Activated CD4-positive, alpha-beta T cell treated with anti-CD3 and anti-CD28 coated beads for 36 hours (primary cell): ENCODE measurements at regions not wholly inside any gene's neighbourhood (a gene's known extent, or its start where the extent isn't known, plus 50 kb on each side); places are given as distances from the start of the nearest gene placed in this dataset.

Experiments
- ATAC-seq: fragments of 200-7000 bp; cut with Tn5 transposase; one replicate; pipeline ENCODE4 v1.10.0; 2021; ENCODE audit warnings: mild to moderate bottlenecking, moderate library complexity
- CTCF ChIA-PET: fragments of 350-600 bp; sonication (Branson Sonifier 250); formaldehyde crosslinking; loops from one replicate; lab custom pipeline; 2021; ENCODE audit warnings: antibody characterized with exemption; lab: Charles Lee
- POLR2A ChIA-PET: fragments of 350-600 bp; sonication (Branson Sonifier 250); formaldehyde crosslinking; loops from one replicate; lab custom pipeline; 2021; ENCODE audit warnings: antibody characterized with exemption, inconsistent platforms; lab: Charles Lee
- DNase-seq: peaks from one replicate; pipeline ENCODE4 v3.0.0-alpha.2; 2020
- H3K27ac Mint-ChIP-seq: one replicate; pipeline ENCODE4 v1.8.0; 2021; ENCODE audit warnings: mixed read lengths
- H3K27me3 Mint-ChIP-seq: one replicate; pipeline ENCODE4 v1.8.0; 2021; ENCODE audit warnings: mixed read lengths
- H3K36me3 Mint-ChIP-seq: one replicate; pipeline ENCODE4 v1.8.0; 2021; ENCODE audit warnings: low read depth, mixed read lengths
- H3K4me1 Mint-ChIP-seq: one replicate; pipeline ENCODE4 v1.8.0; 2021; ENCODE audit warnings: mixed read lengths
- H3K4me3 Mint-ChIP-seq: one replicate; pipeline ENCODE4 v1.8.0; 2021; ENCODE audit warnings: mild to moderate bottlenecking, moderate library complexity, mixed read lengths
- H3K9me3 Mint-ChIP-seq: one replicate; pipeline ENCODE4 v1.8.0; 2021; ENCODE audit warnings: low read depth, mixed read lengths
- intact Hi-C, 2 experiments: fragments of 100-400 bp; cut with DNase I in 1 of 2; cut with micrococcal nuclease in 1 of 2; formaldehyde crosslinking; loops; one replicate each; pipeline versions ENCODE4 v1.14.2 to v1.15.1; 2022 to 2024; cut with DNase I, micrococcal nuclease

DNA sequence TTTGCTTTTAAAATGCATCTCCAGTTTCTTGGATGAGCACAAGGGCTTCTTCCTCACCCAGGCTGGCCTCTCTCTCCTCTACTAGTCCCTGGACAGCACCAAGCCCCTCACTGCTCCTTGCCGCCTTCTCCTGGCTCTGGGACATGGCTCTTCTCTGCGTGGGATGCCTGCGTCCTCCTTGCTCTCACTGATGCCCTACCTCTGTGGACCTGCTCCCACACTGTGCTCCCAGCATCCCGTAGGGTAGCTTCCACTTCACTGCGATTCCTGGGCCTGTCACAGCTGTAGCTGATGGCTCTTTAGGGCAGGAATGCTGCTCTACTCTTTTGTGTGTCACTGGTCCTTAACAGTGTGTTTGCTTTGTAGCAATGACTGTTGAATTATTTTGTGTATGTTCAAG is 136.3 kb downstream of the SNX19 start:
- Mint-ChIP-seq H3K4me3 (no peak overlapping the region), H3K36me3 (no peaks in the 10 kb centered on the region), H3K9me3 (no peaks in the 10 kb centered on the region), H3K4me1 (no peaks in the 10 kb centered on the region), H3K27me3 (peaks cover 5% of the 10 kb centered on the region), H3K27ac (no peak overlapping the region)
- DNase-seq (no peak), ATAC-seq (no peak)
- ChIA-PET POLR2A (no interaction called here), CTCF (no interaction called here)
- intact Hi-C loops, result no loop called here

DNA sequence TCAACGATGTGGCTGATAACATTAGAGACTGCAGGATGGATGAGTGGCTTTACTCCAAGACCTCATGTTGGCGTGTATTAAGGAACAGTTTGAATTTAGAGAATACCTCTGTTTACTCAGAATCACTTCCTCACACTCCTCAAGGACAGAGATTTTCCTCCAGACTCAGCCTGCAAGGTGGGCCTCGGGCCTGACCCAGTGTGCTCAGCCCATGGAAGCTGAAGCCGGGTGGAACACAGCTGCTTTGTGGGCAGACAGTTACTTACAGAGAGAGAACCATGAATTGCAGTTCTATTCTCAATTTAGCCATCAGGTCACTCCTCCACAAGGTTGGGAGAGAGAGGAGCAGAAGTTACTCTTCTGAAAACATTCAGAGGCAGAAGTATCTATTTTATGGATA is 135.8 kb downstream of the SNX19 start:
- CTCF ChIA-PET, result no interaction called here
- intact Hi-C loops, result no loop called here
- no peak overlapping the region for H3K27ac Mint-ChIP-seq

DNA sequence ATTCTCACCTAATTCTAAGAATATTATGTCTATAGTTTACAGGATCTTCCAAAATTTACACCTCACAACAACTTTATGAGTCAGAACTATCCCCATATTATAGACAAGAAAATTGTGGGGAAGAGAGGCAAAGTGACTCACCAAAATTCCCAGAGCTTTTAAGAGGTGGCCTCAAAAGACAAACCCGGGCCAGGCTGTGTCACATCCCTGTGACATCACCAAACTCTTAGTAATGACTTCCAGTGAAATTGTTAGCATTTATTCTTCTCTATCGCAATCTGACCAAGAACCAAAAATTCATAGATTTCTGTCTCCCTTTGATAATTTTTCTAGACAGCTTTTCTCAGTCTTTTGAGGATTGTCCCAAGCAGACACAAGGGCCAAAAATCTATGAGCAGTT is 134.3 kb downstream of the SNX19 start:
- no peak overlapping the region for H3K4me3 Mint-ChIP-seq
- H3K9me3 Mint-ChIP-seq, result no peaks in the 10 kb centered on the region
- peaks cover 2% of the 10 kb centered on the region for H3K27me3 Mint-ChIP-seq
- ChIA-PET POLR2A (no interaction called here), CTCF (no interaction called here)
- no peaks in the 10 kb centered on the region for H3K36me3 Mint-ChIP-seq
- ATAC-seq (no peak), DNase-seq (no peak)
- intact Hi-C loops, result no loop called here
- H3K4me1 Mint-ChIP-seq, result no peaks in the 10 kb centered on the region
- no peak overlapping the region for H3K27ac Mint-ChIP-seq

More for the DNA sequence above, 135.8 kb downstream of the SNX19 start:
- H3K4me3 Mint-ChIP-seq, result no peak overlapping the region
- no peaks in the 10 kb centered on the region for H3K36me3 Mint-ChIP-seq
- peaks cover 5% of the 10 kb centered on the region for H3K27me3 Mint-ChIP-seq
- ATAC-seq (no peak), DNase-seq (no peak)
- H3K4me1 Mint-ChIP-seq, result no peaks in the 10 kb centered on the region
- H3K9me3 Mint-ChIP-seq, result no peaks in the 10 kb centered on the region
- POLR2A ChIA-PET, result no interaction called here

DNA sequence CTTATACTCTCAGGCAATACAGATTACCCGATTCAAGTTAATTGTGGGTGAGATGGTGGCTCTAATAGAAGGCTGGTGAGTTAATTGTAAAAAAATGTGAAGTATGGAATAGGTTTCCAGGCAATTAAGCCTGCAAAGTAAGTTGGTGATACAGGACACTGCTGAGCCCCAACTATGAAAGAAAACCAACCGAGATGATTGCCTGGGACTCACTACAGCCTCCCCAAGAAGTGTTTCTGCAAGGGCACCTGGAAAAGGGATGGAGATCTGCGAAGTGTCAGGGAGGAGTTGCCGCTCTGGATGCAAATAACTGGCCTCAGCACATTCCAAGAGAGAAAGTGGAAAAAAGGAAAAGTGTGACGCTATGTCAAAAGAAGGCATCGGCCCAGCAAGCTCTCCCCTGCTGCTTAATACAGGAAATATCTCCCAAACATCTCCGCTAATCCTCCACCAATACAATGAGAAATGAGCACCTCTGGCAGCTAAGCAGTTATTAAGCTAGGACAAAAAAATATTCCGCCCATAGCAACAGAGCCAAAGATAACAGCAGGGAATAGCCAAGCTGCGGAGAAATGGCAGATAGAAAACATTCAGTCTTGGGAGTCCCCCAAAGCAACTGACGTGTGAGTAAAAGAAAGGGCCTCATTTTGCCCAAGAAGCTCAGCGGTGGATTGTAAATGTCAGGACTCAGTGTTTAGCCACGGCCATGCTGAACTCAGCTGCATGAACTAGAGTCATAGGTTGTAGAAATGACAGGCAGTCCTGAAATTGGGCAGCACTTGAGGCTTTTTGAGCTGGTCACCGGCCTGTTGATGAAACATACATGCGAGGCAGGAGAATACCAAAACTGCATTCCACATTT is 133.7 kb downstream of the SNX19 start:
- ChIA-PET CTCF (no interaction called here), POLR2A (no interaction called here)
- ATAC-seq (no peak), DNase-seq (no peak)
- intact Hi-C loops, result no loop called here
- Mint-ChIP-seq H3K27ac (no peak overlapping the region), H3K4me1 (no peaks in the 10 kb centered on the region), H3K9me3 (no peaks in the 10 kb centered on the region), H3K36me3 (no peaks in the 10 kb centered on the region), H3K27me3 (peaks cover 2% of the 10 kb centered on the region), H3K4me3 (no peak overlapping the region)

- DNase-seq (no peak), ATAC-seq (no peak)
- Mint-ChIP-seq H3K27me3 (peaks cover 5% of the 10 kb centered on the region), H3K9me3 (no peaks in the 10 kb centered on the region), H3K4me3 (no peak overlapping the region), H3K27ac (no peak overlapping the region), H3K36me3 (no peaks in the 10 kb centered on the region), H3K4me1 (no peaks in the 10 kb centered on the region)
- ChIA-PET POLR2A (no interaction called here), CTCF (no interaction called here)
- intact Hi-C loops, result no loop called here
Observed at GRCh38 chr11:130783323-130783722, 133.0 kb downstream of the SNX19 start.

GRCh38 chr11:130785380-130786116 is 130.7 kb downstream of the SNX19 start:
- intact Hi-C loops, result no loop called here
- ATAC-seq (no peak), DNase-seq (no peak)
- H3K9me3 Mint-ChIP-seq, result no peaks in the 10 kb centered on the region
- H3K36me3 Mint-ChIP-seq, result no peaks in the 10 kb centered on the region
- no peaks in the 10 kb centered on the region for H3K4me1 Mint-ChIP-seq
- no peak overlapping the region for H3K4me3 Mint-ChIP-seq
- peaks cover 6% of the 10 kb centered on the region for H3K27me3 Mint-ChIP-seq
- POLR2A ChIA-PET, result no interaction called here
- no peak overlapping the region for H3K27ac Mint-ChIP-seq
- CTCF ChIA-PET, result no interaction called here

- CTCF ChIA-PET, result interaction anchor here (0.6 kb wide), 1 partner anchor 315 kb away, joined by 3 read pairs; no protein-coding TSS in a partner anchor
- Mint-ChIP-seq H3K27ac (no peak overlapping the region), H3K4me1 (no peaks in the 10 kb centered on the region), H3K4me3 (no peak overlapping the region), H3K27me3 (peaks cover 11% of the 10 kb centered on the region), H3K36me3 (no peaks in the 10 kb centered on the region), H3K9me3 (peaks cover 7% of the 10 kb centered on the region)
- intact Hi-C loops, result no loop called here
- ATAC-seq (no peak), DNase-seq (no peak)
- POLR2A ChIA-PET, result no interaction called here
Observed at GRCh38 chr11:130786586-130786985, 129.7 kb downstream of the SNX19 start.

DNA sequence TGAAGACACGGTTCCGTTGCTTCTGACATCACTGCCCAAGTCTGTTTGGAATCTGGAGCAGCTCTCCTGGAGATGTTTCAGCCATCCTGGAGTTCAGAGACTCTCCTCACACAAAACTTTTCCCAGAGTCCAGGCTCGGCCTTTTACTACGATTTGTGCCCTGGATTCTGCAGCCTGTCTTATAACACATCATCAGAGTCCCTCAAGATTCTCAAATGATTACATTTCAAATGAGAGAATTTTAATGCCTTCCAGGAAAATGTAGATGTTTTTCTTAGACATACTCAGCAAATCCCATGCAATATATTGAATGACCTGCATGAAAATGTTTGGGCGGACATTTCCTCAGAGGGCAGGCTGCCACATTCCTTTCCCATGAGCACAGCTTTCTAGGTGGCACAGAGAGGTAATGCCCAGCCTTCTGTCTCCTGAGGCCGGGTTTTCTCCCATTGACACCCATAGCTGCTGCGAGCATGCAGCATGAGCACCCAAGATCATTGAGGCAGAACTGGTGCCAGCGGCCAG is 129.1 kb downstream of the SNX19 start:
- intact Hi-C loops, result no loop called here
- no peak for DNase-seq
- Mint-ChIP-seq H3K36me3 (no peaks in the 10 kb centered on the region), H3K9me3 (peaks cover 7% of the 10 kb centered on the region), H3K27me3 (peaks cover 11% of the 10 kb centered on the region), H3K27ac (no peak overlapping the region), H3K4me1 (no peaks in the 10 kb centered on the region), H3K4me3 (no peak overlapping the region)
- no peak for ATAC-seq
- POLR2A ChIA-PET, result no interaction called here
- CTCF ChIA-PET, result interaction anchor here (0.6 kb wide), 1 partner anchor 315 kb away, joined by 3 read pairs; no protein-coding TSS in a partner anchor

DNA sequence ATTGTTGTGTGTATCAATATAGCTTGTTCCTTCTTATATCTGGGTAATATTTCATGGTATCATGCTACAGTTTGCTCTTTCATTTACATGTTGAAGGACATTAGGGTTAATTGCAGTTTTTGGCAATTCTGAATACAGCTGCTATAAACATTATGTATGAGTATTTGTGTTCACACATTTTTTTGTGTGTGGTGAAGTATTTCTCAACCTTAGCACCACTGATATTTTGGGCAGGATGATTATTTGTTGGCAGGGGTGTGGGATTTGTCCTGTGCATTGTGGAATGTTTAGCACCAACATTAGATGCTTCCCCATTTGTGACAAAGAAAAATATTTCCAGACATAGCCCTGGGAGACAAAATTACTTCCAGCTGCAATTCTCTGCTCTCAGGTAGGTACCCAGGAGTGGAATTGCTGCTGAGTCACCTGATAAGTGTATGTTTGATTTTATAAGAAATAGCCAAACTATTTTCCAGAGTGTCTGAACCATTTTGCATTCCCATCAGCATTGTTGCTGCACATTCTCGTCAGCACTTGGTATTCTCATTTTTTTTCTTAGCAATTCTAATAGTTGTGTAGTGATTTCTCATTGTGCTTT is 128.2 kb downstream of the SNX19 start:
- ATAC-seq (no peak), DNase-seq (no peak)
- ChIA-PET CTCF (interaction anchor here (0.5 to 0.6 kb wide), 2 partner anchors 83 to 364 kb away, joined by 3 to 4 read pairs; no protein-coding TSS in a partner anchor), POLR2A (no interaction called here)
- Mint-ChIP-seq H3K27ac (no peak overlapping the region), H3K9me3 (peaks cover 7% of the 10 kb centered on the region), H3K4me3 (no peak overlapping the region), H3K27me3 (peaks cover 16% of the 10 kb centered on the region), H3K4me1 (no peaks in the 10 kb centered on the region), H3K36me3 (no peaks in the 10 kb centered on the region)
- intact Hi-C loops, result no loop called here

DNA sequence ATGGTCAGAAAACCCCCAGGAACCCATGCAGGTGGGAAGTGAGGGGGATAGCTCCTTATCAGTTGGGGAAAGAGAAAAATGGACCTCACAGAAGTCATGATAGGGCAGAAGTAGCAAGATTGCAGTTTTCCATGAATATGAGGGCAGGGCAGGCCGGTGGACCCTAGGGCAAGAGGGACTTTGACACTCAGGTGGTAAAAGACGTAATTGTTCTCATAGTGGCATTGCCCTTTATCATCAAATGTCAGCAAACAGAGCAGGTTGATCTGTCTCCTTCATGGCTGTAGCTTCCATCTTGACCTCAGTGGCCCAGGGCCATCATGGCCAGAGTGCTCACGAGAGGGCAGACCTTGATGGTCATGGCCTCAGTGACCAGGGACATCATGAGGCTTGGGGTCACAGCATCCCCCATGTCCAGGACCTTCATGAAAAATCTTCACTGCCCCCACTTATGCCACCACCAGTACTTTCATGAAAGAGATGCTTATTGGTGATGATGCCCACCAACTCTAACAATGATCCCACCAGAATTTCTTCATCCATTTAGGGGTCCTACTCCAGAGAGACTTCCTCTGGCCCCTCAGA is 127.1 kb downstream of the SNX19 start:
- H3K27ac Mint-ChIP-seq, result no peak overlapping the region
- H3K27me3 Mint-ChIP-seq, result peaks cover 18% of the 10 kb centered on the region
- ATAC-seq, result no peak
- H3K4me3 Mint-ChIP-seq, result no peak overlapping the region
- H3K36me3 Mint-ChIP-seq, result no peaks in the 10 kb centered on the region
- DNase-seq, result no peak
- H3K4me1 Mint-ChIP-seq, result no peaks in the 10 kb centered on the region
- peaks cover 7% of the 10 kb centered on the region for H3K9me3 Mint-ChIP-seq
- intact Hi-C loops, result no loop called here
- ChIA-PET CTCF (interaction anchor here (0.6 to 0.7 kb wide), 2 partner anchors 278 to 365 kb away, joined by 3 to 4 read pairs; no protein-coding TSS in a partner anchor), POLR2A (no interaction called here)

DNA sequence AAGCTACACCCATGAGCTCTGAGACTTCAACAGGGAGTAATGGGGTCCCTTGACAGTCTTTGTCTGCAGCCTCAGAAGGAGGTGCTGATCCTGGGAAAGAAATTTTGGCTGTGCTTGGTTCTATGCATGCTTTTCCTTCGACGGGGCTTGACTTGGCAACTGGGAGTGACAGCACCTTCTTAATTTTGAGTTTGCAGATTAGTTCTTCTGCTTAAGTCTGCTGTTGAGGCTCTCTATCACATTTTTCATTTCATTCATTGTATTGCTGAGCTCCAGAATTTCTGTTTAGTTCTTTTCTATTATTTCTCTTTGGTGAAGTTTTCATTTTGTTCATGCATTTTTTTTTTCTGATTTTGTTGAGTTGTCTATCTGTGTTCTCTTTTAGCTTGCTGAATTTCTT is 125.6 kb downstream of the SNX19 start:
- ChIA-PET POLR2A (no interaction called here), CTCF (no interaction called here)
- H3K36me3 Mint-ChIP-seq, result no peaks in the 10 kb centered on the region
- peaks cover 20% of the 10 kb centered on the region for H3K27me3 Mint-ChIP-seq
- DNase-seq (no peak), ATAC-seq (no peak)
- peaks cover 7% of the 10 kb centered on the region for H3K9me3 Mint-ChIP-seq
- no peaks in the 10 kb centered on the region for H3K4me1 Mint-ChIP-seq
- no peak overlapping the region for H3K27ac Mint-ChIP-seq
- H3K4me3 Mint-ChIP-seq, result no peak overlapping the region
- intact Hi-C loops, result no loop called here
